BJ (cell line): ENCODE measurements at regions not wholly inside any gene's neighbourhood (a gene's known extent, or its start where the extent isn't known, plus 50 kb on each side); places are given as distances from the start of the nearest gene placed in this dataset.

ENCODE experiments used
- CTCF ChIA-PET: fragments of 350-600 bp; formaldehyde crosslinking; extraction: SDS; loops from one replicate; lab custom pipeline; 2021; ENCODE audit warnings: antibody characterized with exemption, inconsistent platforms; lab: Yijun Ruan, JAX
- POLR2A ChIA-PET: fragments of 300-600 bp; sonication (Branson Sonifier 250); formaldehyde crosslinking; extraction: SDS; loops from one replicate; lab custom pipeline; 2021; ENCODE audit warnings: antibody characterized with exemption; lab: Charles Lee
- DNase-seq: peaks from one replicate; pipeline ENCODE4 v3.0.0-alpha.2; 2011; ENCODE audit warnings: low read depth
- H3K27me3 ChIP-seq: 2 replicates; pipeline ENCODE4 v1.6.0; 2011; ENCODE audit warnings: low read length; ENCODE audit not compliant: control insufficient read depth, insufficient read depth
- H3K36me3 ChIP-seq: 2 replicates; pipeline ENCODE4 v1.5.1; 2011; ENCODE audit warnings: low read length; ENCODE audit not compliant: control insufficient read depth, insufficient read depth
- H3K4me3 ChIP-seq: 2 replicates; pipeline ENCODE4 v1.5.1; 2011; ENCODE audit warnings: low read depth, mild to moderate bottlenecking, control low read depth, low read length
- CTCF ChIP-seq: IDR thresholded peaks from 2 replicates; pipeline ENCODE4 v1.5.1; 2011; ENCODE audit warnings: low read depth, mild to moderate bottlenecking, control low read depth, inconsistent platforms, low read length, moderate library complexity; ENCODE audit not compliant: insufficient read depth

- no peak for TF ChIP-seq CTCF
- ChIA-PET CTCF (no interaction called here), POLR2A (no interaction called here)
- DNase-seq: no peak
- H3K4me3 ChIP-seq: no peak overlapping the region
- H3K36me3 ChIP-seq: no peaks in the 10 kb centered on the region
- H3K27me3 ChIP-seq: no peaks in the 10 kb centered on the region
Measured at GRCh38 chr10:44851413-44851812, 59.7 kb upstream of the TMEM72 start.

- no peak overlapping the region for H3K4me3 ChIP-seq
- no peaks in the 10 kb centered on the region for H3K36me3 ChIP-seq
- ChIA-PET POLR2A (no interaction called here), CTCF (no interaction called here)
- H3K27me3 ChIP-seq: no peaks in the 10 kb centered on the region
- no peak for TF ChIP-seq CTCF
- DNase-seq: no peak
Measured at GRCh38 chr10:44851881-44852280, 59.3 kb upstream of the TMEM72 start.

- no peaks in the 10 kb centered on the region for H3K36me3 ChIP-seq
- ChIA-PET CTCF (interaction anchor here (0.7 to 2.0 kb wide), 13 partner anchors 8 to 1183 kb away, joined by 3 to 7 read pairs (median 3); no protein-coding TSS in a partner anchor), POLR2A (no interaction called here)
- H3K27me3 ChIP-seq: no peaks in the 10 kb centered on the region
- H3K4me3 ChIP-seq: no peak overlapping the region
- TF ChIP-seq CTCF: peak; percentile 57
- DNase-seq: no peak
Measured at GRCh38 chr10:44853148-44853734, 57.9 kb upstream of the TMEM72 start.

- no peak for TF ChIP-seq CTCF
- H3K27me3 ChIP-seq: no peaks in the 10 kb centered on the region
- no peak overlapping the region for H3K4me3 ChIP-seq
- POLR2A ChIA-PET: no interaction called here
- no peak for DNase-seq
- no peaks in the 10 kb centered on the region for H3K36me3 ChIP-seq
- CTCF ChIA-PET: interaction anchor here (0.8 to 2.0 kb wide), 10 partner anchors 9 to 1184 kb away, joined by 3 to 7 read pairs (median 4); no protein-coding TSS in a partner anchor
Measured at GRCh38 chr10:44853796-44854195, 57.3 kb upstream of the TMEM72 start.

- POLR2A ChIA-PET: no interaction called here
- Histone ChIP-seq H3K27me3 (no peaks in the 10 kb centered on the region), H3K36me3 (no peaks in the 10 kb centered on the region), H3K4me3 (no peak overlapping the region)
- TF ChIP-seq CTCF: no peak
- CTCF ChIA-PET: interaction anchor here (0.8 to 1.7 kb wide), 3 partner anchors 9 to 248 kb away, joined by 4 to 7 read pairs (median 4); no protein-coding TSS in a partner anchor
- no peak for DNase-seq
Measured at GRCh38 chr10:44854693-44855350, 56.3 kb upstream of the TMEM72 start.
